ENCODE measurements at regions not wholly inside any gene's neighbourhood (a gene's known extent, or its start where the extent isn't known, plus 50 kb on each side); places are given as distances from the start of the nearest gene placed in this dataset.

- no peak for TF ChIP-seq CTCF (IDR thresholded peaks at IDR 0.05; ENCODE audit: poor library complexity)
- TF ChIP-seq EZH2 (IDR thresholded peaks at IDR 0.05; ENCODE audit: borderline replicate concordance): no peak
These were observed 1985.9 kb downstream of the EFNA5 start for GRCh38 chr5:105684799-105685198.
